ENCODE measurements at regions not wholly inside any gene's neighbourhood (a gene's known extent, or its start where the extent isn't known, plus 50 kb on each side); places are given as distances from the start of the nearest gene placed in this dataset.

DNA sequence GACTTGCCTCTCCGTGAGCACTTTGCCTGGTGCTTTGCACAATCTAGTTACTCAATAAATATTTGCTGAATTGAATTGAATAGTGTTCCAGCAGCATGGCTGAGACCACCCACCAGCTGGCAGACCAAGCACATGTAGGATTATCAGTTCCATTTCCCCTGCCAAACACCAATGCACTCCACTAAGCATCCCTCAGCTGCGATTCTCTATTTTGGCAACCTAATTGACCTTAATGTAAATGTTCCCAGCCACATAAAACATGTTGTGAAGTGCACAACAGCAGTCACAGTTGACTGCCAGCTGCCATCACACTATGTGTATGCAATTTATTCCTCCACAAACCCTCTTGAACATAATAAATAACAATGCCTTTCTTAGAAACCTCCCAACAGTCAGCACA is 1879.4 kb upstream of the PIK3C3 start:
- DNase-seq: no peak

DNA sequence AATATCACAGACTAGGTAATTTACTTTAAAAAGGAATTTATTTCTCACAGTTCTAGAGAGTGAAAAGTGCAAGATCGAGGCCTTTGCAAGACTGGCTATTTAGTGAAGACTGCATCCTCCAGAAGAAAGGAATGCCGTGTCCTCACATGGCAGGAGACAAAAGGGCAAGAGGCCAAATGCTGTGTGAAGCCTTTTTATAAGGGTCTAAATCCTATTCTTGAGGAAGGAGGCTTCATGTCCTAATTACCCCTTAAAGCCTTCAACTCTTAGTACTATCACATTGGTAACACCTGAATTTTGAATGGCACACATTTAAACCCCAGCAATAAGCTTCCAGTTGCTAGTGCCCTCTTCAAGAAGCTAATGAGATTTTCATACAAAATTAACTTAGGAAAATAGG is 1882.3 kb upstream of the PIK3C3 start:
- no peak for DNase-seq

DNA sequence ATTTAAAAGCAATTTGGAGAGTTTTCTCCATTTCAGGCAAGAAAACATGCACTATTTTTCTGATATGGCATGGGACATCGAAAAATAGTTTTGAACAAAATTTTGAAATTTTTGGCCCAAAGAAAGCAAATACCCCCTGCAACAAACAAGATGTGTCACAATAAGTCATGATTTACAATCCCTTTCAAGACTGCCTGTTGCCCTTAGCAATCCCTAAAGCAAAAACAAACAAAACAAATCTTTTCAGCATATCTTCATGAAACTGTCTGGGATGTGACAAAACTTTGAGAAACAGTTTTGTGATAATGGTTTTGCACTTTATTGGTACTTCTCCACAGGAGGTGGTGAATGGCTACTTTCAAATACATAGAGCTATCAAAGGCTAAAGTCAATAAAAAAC is 1888.7 kb upstream of the PIK3C3 start:
- DNase-seq: no peak

- no peak for DNase-seq
Observed at GRCh38 chr18:40063488-40063887, 1891.5 kb upstream of the PIK3C3 start.

DNA sequence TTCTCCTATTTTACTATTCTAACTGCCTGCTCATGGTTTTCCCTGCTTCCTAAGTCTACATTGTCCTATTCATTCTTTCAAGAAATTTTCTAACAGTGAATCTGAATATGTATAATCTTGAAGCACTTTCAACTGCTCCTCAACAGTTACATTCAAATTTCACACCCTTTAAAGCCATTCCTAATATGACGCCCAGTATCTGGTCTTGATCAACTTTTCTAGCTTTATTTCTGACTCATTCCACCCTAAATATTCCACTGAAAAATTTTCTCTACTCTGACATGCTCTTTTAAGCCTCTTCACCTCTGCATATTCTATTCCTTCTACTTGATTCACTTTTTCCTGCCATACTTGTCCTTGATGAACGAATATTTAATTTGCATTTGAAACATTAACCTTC is 1893.9 kb upstream of the PIK3C3 start:
- DNase-seq: no peak

DNA sequence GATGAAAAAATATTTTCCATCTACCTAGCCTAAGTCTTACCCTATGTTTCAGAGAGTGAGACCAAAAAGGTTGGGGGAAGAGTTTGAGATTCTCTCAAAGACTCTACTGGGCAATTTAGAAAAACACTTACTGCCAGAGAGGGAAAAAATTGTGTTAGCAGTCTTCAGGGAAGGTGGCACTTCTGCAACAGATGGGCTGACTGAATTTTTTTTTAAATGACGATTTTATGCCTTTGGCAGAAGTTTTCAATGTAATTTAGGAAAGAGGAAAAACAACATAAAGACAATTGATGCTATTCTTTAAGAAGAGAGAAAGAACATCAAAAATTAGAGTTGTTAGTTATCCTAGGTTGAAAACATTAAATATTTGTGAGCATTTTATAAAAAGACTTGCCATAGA is 1894.5 kb upstream of the PIK3C3 start:
- no peak for DNase-seq

- DNase-seq: no peak
Observed at GRCh38 chr18:40058811-40059570, 1896.0 kb upstream of the PIK3C3 start.

DNA sequence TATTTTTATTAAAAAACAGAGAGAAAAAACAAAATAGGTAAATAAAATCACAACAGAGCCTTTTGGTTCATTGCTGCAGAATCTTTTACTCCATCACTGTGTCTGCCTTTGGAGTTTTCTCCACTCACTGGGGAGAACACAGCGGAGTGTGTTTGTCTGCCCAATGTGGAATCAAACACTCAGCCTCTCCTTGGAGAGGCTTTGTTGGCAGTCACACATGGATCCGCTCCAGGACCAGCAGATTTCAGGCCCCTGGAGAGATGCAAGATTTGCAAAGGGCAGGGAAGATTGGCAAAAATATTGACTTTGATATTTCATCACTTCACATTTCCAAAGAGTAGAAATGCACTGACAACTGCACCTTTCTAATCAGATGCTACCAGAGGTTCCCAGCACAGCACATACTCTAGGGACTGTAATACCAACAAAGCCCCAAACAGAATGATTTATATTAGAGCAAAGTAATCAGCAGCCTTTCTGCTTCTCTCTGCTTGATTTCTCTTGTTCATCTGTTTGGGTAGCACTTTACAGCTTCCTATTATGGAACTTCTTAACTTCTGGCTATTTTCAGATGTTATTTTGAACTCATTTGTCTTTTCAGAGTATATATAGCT is 1898.8 kb upstream of the PIK3C3 start:
- no peak for DNase-seq

GRCh38 chr18:40055262-40055661 is 1899.8 kb upstream of the PIK3C3 start:
- DNase-seq: no peak

DNA sequence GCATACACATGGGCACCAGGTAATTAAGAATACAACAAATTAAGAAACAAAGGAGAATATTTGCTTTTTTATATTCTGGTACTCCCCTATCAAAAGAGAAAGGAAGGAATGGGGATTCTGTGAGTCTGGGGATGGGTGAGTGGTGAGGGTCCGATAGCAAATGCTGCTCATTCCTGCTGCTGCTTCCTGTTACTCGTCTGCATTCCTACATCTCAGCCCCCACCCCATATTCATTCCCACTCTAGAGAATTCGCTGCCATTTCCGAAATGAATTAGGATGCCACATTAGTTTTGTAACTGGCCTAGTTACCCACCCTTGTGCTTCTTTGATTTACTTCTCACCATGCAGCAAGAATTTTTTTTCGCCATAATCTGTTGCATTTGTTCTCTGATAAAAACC is 1905.3 kb upstream of the PIK3C3 start:
- no peak for DNase-seq

DNA sequence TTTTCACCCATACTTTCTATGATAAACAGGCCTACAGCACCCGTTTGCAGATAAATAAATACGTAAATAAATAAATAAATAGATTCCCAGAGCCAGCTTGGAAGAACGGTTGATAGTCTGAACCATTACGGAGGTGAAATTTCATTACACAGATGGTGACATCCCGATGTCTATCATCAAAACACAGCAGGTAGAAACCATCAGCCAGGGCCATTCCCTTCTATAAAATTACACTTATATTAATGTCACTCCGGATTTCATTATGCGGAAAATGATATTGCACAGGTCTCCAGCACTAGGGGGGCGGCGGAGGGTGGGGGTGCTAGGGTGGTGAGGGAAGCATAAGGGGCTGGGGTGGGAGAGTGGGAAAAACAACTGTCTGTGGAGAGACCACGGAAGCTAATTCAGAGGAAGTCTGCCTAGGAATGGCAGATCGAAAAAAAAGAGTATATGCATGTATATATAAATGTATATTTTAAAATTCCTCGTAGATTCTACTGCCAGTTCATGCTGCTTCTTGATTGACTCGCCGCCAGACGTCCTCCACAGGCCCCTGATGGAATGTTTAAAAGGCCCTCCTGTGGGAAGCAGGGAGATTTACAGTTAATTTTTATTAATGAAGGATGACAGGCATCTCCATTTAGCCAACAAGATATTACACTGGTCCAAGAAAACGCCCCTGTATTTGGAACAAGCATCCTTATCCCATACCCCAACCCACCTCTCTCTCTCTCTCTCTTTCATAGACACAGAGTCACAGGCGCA is 1906.0 kb upstream of the PIK3C3 start:
- no peak for DNase-seq

- no peak for DNase-seq
Observed at GRCh38 chr18:40048253-40048652, 1906.8 kb upstream of the PIK3C3 start.

DNA sequence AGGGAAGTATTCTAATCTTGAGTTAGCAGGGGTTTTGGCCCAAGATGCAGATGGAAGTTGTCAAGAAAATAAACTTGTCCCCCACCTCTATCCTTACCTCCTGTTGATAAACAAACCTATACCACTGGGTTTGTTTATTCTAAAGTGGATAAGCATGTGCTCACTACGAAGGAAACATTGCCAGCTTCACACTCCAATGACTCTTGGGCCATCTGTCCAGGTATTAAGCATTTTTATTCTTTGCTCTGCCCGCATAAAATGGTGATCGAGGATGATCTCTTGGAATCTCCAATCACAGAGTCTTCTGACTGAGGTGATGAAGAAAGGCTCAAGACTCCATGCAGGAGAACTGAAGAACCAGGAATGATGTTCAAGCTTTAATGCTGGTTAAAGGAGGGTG is 1908.4 kb upstream of the PIK3C3 start:
- no peak for DNase-seq

GRCh38 chr18:40041951-40042350 is 1913.1 kb upstream of the PIK3C3 start:
- DNase-seq: no peak

DNA sequence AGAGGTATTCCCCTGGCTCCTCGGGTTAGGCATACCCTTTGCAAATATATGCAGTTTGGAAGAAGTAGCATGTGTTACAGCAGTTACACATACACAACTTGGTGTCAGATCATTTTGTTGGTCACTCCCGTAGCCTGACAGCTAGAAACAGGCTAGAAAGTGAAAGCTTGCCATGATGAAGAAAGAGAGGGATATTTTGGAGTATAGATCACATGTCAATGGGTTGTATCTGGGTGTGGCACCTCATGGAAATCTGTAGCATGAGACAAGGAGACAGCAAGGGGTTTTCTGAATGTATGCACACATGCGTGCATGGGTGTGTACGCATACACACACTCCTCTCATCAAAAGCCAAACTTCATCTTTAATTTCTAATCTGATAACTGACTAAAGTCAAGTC is 1914.5 kb upstream of the PIK3C3 start:
- DNase-seq: no peak

DNA sequence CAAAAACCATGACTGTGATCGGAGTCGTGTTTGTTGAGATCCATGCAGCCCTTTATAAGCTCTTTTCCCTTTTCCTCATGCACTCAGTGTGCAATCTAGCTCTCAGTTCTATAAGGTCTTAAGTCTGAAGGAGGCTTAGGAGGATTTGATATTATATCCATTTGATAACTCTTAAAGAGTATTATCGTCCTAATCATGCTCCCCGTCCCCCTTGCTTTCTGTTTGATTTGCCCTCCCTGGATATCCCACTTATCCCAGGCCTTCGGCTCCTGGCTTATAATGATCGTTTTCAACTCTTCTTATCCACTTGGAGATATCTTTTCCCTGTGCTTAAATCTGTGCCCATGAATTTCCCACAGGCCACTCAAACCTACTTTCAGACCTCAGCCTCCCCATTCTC is 1917.7 kb upstream of the PIK3C3 start:
- no peak for DNase-seq

DNA sequence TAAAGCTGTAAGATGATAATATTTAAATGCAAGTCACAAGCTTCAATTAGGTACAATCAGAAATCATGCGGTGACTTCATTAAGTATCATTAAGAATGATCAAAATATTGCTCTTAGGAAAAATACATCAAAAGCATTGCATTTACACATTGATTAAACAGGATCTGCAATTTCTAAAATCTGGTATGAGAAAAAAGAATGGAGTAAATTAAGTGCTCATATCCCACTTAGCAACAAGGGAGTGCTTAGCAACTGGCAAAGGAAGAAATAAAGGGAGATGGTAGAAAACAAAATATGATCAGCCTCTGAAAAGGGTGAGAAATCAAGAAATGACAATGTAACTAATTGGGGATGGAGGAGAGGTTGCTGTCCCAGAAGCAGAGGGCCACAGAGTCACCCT is 1918.2 kb upstream of the PIK3C3 start:
- DNase-seq: no peak

DNA sequence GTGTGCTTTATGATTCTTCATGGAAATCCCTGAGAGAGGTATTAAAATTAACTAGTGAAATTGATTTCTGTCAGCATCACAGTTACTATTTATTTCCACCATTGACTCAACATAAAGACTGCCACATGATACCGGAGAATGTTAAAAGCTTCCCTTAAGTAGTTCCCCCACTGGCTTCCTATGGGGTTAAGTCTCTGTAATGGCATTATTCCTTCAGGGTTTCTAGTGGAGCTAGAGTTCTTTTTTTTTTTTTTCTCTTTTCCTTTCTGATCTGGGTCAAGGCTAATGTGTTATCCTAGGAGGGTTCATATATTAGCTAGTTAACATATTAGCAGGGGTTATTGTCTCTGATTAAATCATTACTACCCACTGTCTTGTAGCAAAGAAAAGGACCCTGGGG is 1919.1 kb upstream of the PIK3C3 start:
- no peak for DNase-seq

- no peak for DNase-seq
Observed at GRCh38 chr18:40032076-40032475, 1923.0 kb upstream of the PIK3C3 start.

DNA sequence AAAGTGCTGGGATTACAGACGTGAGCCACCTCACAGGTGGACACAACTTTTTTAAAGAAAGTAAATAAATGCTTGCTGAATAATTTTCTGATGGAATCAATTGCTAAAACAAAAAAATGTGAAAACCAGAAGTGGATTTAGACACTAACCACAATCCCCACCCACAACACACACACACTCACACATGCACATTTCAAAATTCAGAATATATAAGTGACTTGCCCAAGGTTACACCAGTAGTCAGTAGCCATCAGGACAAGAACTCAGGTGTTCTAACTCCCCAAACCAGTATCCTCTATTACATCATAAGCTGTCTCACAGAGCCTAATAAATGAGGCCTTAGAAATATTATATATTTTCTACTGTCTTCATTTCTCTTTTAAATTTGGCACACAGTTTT is 1923.6 kb upstream of the PIK3C3 start:
- DNase-seq: no peak

DNA sequence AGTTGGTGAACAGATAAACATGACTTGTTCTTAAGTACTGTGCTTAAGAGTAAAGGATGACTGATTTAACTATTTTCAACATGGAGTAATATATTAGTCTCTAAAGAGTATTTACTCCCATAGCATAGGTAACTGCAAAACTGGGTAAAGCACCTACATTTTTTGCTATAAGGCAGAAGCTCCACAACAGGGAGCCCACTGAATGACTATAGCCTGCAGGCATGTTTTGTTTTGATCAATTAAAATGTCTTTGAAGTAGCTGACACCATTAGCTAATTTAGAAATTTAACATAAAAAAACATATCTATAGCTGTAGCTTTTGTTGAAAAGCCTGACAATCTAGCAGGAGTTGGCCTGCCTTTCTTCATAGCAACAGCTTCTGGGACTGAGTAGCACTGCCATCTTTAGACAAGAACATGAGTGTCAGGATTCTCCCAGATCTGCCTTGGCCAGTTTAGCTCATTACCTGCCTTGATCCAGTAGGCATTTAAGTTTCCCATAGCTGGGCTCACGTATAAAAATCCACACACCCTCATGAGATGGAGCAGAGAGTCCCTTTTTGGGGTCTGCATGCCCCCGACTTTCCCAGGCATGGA is 1935.1 kb upstream of the PIK3C3 start:
- DNase-seq: no peak

DNA sequence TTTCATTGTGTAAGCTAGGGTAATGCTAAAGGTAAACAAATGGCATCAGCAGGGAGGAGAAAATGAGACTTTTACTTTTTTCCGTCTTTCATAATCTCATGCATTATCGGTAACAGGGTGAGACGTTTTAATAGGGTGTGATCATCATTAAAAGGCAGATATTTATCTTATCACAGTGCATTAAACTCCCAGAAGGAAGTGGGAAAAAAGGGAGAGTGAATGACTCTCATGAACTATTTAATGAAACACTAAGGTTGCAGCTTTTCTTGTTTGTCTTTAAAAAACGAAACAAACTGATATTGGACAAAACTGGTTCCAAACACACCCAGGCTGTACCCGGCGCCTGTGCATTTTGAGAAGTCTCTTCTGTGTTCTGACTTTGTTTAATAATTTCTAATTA is 1936.8 kb upstream of the PIK3C3 start:
- DNase-seq: no peak

GRCh38 chr18:40017021-40017420 is 1938.0 kb upstream of the PIK3C3 start:
- DNase-seq: no peak

DNA sequence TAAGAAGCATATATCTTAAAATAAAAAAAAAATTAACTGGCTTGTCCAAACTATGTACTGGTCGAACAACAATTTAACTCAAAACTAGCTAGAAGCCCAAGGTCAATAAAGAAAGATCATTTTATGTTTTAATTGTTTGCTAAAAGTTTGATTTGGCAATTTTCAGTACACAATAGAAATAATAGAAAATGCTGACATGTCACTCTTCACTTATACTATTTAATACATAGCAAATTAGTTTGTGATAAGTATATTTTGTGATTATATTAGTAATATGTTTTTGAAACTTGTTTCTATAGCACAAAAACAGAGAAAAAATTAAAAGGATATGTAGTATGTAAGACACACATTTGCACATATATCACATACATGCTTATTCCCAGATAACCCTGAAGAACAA is 1938.6 kb upstream of the PIK3C3 start:
- DNase-seq: no peak

Data from hematopoietic multipotent progenitor cell treated with erythropoietin and hydrocortisone succinate and interleukin-3 and kit ligand, for 8 days (in vitro differentiated cells).